ENCODE measurements at regions not wholly inside any gene's neighbourhood (a gene's known extent, or its start where the extent isn't known, plus 50 kb on each side); places are given as distances from the start of the nearest gene placed in this dataset.

DNA sequence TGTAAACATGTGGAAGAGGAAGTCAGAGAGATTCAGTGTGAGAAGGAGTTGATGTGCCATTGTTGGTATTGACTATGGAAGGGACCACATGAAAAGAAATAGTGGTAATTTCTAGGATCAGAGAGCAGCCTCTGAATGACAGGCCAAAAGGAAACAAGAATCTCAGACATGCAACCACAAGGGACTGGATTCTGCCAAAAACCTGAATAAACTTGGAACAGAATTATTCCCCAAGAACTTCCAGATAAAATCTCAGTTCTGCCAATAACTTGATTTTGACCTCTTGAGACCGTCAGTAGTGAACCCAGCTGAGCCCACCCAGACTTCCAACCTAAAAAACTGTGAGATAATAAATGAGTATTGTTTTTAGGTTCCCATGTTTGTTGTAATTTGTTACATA is 653.6 kb upstream of the NR3C2 start:
- H3K4me3 ChIP-seq: no peak overlapping the region
- no peak for DNase-seq
- no peak overlapping the region for H3K27ac ChIP-seq
- no peaks in the 10 kb centered on the region for H3K36me3 ChIP-seq
- intact Hi-C loops (cut with DNase I; ENCODE audit: low total_unique reads): no loop called here
- peaks cover 0 to 7% (median 3%) of the 10 kb centered on the region in 4 donors for H3K4me1 ChIP-seq
- TF ChIP-seq, protein P1, sequence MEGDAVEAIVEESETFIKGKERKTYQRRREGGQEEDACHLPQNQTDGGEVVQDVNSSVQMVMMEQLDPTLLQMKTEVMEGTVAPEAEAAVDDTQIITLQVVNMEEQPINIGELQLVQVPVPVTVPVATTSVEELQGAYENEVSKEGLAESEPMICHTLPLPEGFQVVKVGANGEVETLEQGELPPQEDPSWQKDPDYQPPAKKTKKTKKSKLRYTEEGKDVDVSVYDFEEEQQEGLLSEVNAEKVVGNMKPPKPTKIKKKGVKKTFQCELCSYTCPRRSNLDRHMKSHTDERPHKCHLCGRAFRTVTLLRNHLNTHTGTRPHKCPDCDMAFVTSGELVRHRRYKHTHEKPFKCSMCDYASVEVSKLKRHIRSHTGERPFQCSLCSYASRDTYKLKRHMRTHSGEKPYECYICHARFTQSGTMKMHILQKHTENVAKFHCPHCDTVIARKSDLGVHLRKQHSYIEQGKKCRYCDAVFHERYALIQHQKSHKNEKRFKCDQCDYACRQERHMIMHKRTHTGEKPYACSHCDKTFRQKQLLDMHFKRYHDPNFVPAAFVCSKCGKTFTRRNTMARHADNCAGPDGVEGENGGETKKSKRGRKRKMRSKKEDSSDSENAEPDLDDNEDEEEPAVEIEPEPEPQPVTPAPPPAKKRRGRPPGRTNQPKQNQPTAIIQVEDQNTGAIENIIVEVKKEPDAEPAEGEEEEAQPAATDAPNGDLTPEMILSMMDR (IDR thresholded peaks at IDR 0.05): no peak
- no peaks in the 10 kb centered on the region for H3K27me3 ChIP-seq
- H3K9me3 ChIP-seq: peaks cover 0 to 11% (median 4%) of the 10 kb centered on the region in 3 donors

- TF ChIP-seq, protein P1 (IDR thresholded peaks at IDR 0.05): no peak
- Histone ChIP-seq H3K4me1 (peaks cover 0 to 7% (median 3%) of the 10 kb centered on the region in 4 donors), H3K4me3 (no peak overlapping the region), H3K36me3 (no peaks in the 10 kb centered on the region), H3K9me3 (peaks cover 0 to 11% (median 4%) of the 10 kb centered on the region in 3 donors), H3K27me3 (no peaks in the 10 kb centered on the region), H3K27ac (no peak overlapping the region)
- intact Hi-C loops (cut with DNase I; ENCODE audit: low total_unique reads): no loop called here
- no peak for DNase-seq
Observed at GRCh38 chr4:149095001-149095400, 652.8 kb upstream of the NR3C2 start.

- Histone ChIP-seq H3K9me3 (no peaks in the 10 kb centered on the region), H3K27me3 (no peaks in the 10 kb centered on the region), H3K4me3 (no peak overlapping the region), H3K36me3 (no peaks in the 10 kb centered on the region), H3K27ac (no peak overlapping the region), H3K4me1 (no peaks in the 10 kb centered on the region)
- intact Hi-C loops (cut with DNase I; ENCODE audit: low total_unique reads): no loop called here
- TF ChIP-seq, protein P1 (IDR thresholded peaks at IDR 0.05): no peak
- no peak for DNase-seq
Observed at GRCh38 chr4:149084144-149084543, 641.9 kb upstream of the NR3C2 start.

- intact Hi-C loops (cut with DNase I; ENCODE audit: low total_unique reads): no loop called here
- Histone ChIP-seq H3K27me3 (no peaks in the 10 kb centered on the region), H3K36me3 (no peaks in the 10 kb centered on the region), H3K4me3 (no peak overlapping the region), H3K4me1 (no peaks in the 10 kb centered on the region), H3K27ac (no peak overlapping the region), H3K9me3 (no peaks in the 10 kb centered on the region)
- TF ChIP-seq, protein P1 (IDR thresholded peaks at IDR 0.05): no peak
- no peak for DNase-seq
Observed at GRCh38 chr4:149077181-149077580, 635.0 kb upstream of the NR3C2 start.

- TF ChIP-seq, protein P1 (IDR thresholded peaks at IDR 0.05): no peak
- H3K4me3 ChIP-seq: no peak overlapping the region
- H3K4me1 ChIP-seq: no peaks in the 10 kb centered on the region
- no peaks in the 10 kb centered on the region for H3K36me3 ChIP-seq
- H3K27ac ChIP-seq: no peak overlapping the region
- H3K9me3 ChIP-seq: no peaks in the 10 kb centered on the region
- intact Hi-C loops (cut with DNase I; ENCODE audit: low total_unique reads): no loop called here
- no peak for DNase-seq
- H3K27me3 ChIP-seq: no peaks in the 10 kb centered on the region
Observed at GRCh38 chr4:149076401-149076800, 634.2 kb upstream of the NR3C2 start.

- no peaks in the 10 kb centered on the region for H3K36me3 ChIP-seq
- TF ChIP-seq, protein P1 (IDR thresholded peaks at IDR 0.05): no peak
- H3K4me3 ChIP-seq: no peak overlapping the region
- no peaks in the 10 kb centered on the region for H3K4me1 ChIP-seq
- intact Hi-C loops (cut with DNase I; ENCODE audit: low total_unique reads): loop anchor here (5.0 kb wide), 1 partner anchor 130 kb away; no protein-coding TSS in a partner anchor
- no peak overlapping the region for H3K27ac ChIP-seq
- no peaks in the 10 kb centered on the region for H3K27me3 ChIP-seq
- DNase-seq: no peak
- H3K9me3 ChIP-seq: no peaks in the 10 kb centered on the region
Observed at GRCh38 chr4:149072384-149072783, 630.2 kb upstream of the NR3C2 start.

Data from tibial artery (tissue), 4 donors.